HCT116 (cell line): ENCODE measurements at regions not wholly inside any gene's neighbourhood (a gene's known extent, or its start where the extent isn't known, plus 50 kb on each side); places are given as distances from the start of the nearest gene placed in this dataset.
"Not testable (repeated sequence)": the region's sequence is repeated elsewhere in the genome, so short reads cannot be mapped to it uniquely, and the experiment has no call there.

Experiments
- ATF3 ChIP-seq: IDR thresholded peaks from 2 replicates; pipeline ENCODE4 v1.6.1; 2012
- CTCF ChIP-seq, 3 experiments: fragments of 200-600 bp in 1 of 3; sonication (generic) in 1 of 3; IDR thresholded peaks in 2 of 3; conservative IDR thresholded peaks in 1 of 3; 2 replicates each; pipeline ENCODE4 v1.5.1; 2012 to 2017; ENCODE audit warnings: low read depth in 2 of 3, low read length in 2 of 3, antibody characterized with exemption in 1 of 3, borderline replicate concordance in 1 of 3, control low read depth in 1 of 3, mild to moderate bottlenecking in 1 of 3, mixed read lengths in 1 of 3, mixed run types in 1 of 3, moderate library complexity in 1 of 3; ENCODE audit not compliant: insufficient read depth in 1 of 3
- MAX ChIP-seq: IDR thresholded peaks from 2 replicates; pipeline ENCODE4 v1.6.1; 2012
- POLR2A ChIP-seq: IDR thresholded peaks from 2 replicates; pipeline ENCODE4 v1.7.0; 2011; ENCODE audit warnings: borderline replicate concordance; ENCODE audit not compliant: insufficient read depth, insufficient read length; ENCODE audit errors: extremely low read depth
- POLR2AphosphoS5 ChIP-seq: IDR thresholded peaks from 2 replicates; pipeline ENCODE4 v1.6.1; 2011; ENCODE audit warnings: mild to moderate bottlenecking, low read depth, low read length, moderate library complexity
- RAD21 ChIP-seq: IDR thresholded peaks from 2 replicates; pipeline ENCODE4 v1.6.1; 2012; ENCODE audit warnings: low read depth, mild to moderate bottlenecking
- REST ChIP-seq: IDR thresholded peaks from 2 replicates; pipeline ENCODE4 v1.6.1; 2012; ENCODE audit warnings: low read depth
- ZFX ChIP-seq: fragments of 450-650 bp; IDR thresholded peaks from 2 replicates; pipeline ENCODE4 v1.6.1; 2017

- not testable (repeated sequence) for TF ChIP-seq RAD21; CTCF (IDR thresholded peaks at IDR 0.05 in 2 of 3, conservative IDR thresholded peaks at IDR 0.05 in 1 of 3; ENCODE audit: borderline replicate concordance in 1 of 3, insufficient read depth in 1 of 3, low read depth in 2 of 3, low read length in 2 of 3); ATF3; POLR2AphosphoS5; POLR2A; ZFX; REST; MAX
These were observed 111.9 kb downstream of the ZNF330 start for GRCh38 chr4:141332359-141333181.
